Fibroblast of skin of scalp (primary cell): ENCODE measurements at regions not wholly inside any gene's neighbourhood (a gene's known extent, or its start where the extent isn't known, plus 50 kb on each side); places are given as distances from the start of the nearest gene placed in this dataset.
A peak's percentile ranks its signal among the peaks of the same experiment; 100 is the strongest.
"Not testable (repeated sequence)": the region's sequence is repeated elsewhere in the genome, so short reads cannot be mapped to it uniquely, and the experiment has no call there.

Experiments
- DNase-seq: peaks from one replicate; pipeline ENCODE4 v3.0.0-alpha.2; 2013

DNA sequence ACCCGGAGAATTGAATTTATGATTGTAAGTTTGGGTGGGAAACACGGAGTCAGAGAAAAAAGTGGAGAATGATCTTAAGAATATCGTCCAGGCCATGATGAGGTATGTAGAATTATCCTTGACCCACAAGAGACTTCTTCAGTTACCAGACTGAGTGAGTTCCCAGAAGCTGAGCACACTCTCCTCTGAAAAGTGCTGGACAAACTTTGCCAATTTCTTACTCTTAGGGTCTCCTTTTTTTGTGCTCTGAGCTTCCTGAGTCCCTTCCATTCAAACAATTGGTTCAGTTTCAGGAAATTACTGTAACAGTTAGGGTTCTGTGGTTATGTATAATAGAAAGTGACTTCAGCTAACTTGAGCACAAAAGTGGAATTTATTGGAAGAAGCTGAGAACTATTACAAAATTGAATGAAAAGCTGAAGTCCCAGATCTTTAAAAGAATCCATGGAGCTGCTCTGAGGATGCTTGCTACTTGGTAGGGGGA, 50.6 kb upstream of the EHBP1 start:
- DNase-seq: no peak

DNA sequence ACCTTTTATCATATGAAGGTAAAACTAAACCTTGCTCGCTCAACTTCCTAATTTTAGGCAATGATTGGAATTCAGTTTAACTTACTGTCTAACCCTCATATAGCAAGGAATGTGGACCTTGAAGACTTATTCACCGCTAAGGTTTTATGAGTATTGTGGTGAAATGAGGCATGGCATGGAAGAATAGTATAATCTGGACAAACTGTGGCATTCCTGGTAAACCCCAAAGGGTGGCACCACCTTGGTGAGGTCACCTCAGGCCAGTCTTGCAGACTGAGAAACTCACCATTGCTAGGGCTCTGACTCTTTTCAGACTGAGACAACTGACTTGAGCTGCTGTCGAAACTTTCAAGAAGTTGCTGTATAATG, 51.1 kb upstream of the EHBP1 start:
- no peak for DNase-seq

DNA sequence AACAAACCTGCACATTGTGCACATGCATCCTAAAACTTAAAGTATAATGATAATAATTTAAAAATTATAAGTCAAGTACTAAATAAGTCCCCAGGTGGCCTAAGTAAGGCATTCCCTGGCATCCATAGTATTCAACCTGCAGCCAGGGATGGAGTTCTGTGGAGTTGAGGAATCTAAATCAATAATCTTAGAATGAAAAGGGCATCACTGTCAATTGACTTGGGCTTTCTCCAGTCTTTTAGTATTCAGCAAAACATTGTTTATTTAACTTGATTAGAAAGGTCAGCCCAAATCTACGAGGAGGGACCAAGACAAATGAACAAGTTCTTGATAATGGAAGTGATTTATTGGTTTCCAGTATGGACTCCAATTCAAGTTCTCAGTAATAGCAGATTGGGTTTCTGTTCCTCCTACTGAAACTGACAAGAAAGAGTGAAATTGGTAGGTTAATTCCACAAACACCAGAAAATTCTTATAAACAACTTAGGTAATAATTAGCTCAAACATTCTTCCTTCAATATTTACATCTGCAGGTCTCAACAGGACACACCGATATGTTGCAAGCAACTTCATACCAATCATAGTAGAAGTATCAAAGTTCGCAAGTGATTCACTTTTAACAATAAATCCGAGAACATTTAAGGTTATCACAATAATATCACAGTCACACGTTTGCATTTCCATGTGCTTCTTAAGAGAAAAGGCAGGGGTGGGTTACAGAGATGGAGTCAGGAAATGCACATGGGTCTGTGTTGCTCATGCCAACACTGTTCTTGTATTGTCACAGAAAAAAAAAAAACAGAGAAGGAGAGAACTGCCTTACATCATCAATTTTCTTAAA, 51.7 kb upstream of the EHBP1 start:
- no peak for DNase-seq

DNA sequence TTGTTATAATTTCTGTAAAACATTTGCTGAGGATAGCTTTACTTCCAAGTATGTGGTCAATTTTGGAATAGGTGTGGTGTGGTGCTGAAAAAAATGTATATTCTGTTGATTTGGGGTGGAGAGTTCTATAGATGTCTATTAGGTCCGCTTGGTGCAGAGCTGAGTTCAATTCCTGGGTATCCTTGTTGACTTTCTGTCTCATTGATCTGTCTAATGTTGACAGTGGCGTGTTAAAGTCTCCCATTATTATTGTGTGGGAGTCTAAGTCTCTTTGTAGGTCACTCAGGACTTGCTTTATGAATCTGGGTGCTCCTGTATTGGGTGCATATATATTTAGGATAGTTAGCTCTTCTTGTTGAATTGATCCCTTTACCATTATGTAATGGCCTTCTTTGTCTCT, 56.4 kb upstream of the EHBP1 start:
- DNase-seq: not testable (repeated sequence)

DNA sequence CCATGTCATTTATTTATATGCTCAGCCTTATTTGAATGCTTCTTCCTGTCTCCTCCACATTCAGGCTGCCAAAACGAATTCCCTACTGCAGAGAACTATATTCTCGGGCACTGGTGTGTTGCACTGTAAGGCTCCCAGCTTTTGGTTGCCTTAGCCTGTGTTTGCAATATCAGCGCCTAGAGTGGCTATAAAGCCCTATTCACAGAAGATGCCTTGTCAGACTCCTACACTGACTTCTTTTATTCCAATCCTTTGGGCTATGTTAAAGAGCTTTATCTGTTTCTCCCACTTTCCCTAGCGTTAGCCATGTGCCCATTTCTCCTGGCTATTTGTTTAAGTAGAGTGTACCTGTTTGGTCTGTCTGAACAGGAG, 62.4 kb upstream of the EHBP1 start:
- DNase-seq: no peak

DNA sequence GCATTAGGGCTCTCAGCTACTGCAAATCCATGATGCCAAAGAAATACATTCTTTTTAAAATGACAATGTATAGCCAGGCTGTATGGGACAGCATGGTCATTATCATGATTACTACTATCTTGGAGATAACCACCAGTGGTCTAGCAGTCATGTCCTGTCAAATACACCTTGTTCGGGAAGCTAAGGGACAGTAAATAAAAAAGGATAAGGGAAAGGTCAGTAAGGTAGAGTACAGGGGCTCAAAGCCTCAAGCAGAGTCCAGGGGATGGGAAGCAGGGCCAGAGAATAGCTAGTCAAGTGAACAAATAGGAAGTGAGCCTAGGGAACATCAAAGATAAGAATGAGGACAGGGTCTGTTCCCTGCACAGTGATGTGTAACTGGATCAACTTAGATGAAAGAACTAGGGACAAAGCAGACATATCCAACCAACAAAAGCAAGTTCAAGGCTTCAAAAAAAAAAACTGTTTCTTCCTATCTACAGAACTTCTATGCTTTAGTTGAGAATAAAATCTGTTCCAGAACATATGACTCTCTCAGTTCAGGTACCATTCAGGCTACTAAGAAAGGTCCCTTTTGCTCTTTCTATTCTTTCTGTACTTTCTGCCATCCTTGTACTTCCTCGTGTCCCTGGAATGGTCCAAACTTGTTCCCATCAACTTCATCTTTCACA, 62.9 kb upstream of the EHBP1 start:
- no peak for DNase-seq

DNA sequence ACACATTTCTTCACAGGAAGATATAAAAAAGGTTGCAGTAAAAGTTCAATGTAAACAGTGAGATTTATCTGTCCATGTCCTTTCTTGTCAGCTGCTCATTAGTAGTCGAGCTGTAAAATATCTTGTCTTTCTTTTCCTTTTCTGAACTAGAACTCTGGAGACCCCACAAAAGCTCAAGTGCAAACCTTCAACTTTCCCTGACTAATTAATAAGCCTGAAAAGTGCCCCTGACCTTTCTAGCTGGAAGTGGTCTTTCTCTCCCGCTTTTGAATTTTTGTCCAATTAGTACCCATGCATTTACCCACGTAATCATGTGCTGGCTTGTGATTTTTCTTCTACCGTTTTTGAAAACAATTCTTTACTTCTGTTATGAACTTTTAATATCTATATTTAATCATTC, 63.6 kb upstream of the EHBP1 start:
- DNase-seq: no peak

DNA sequence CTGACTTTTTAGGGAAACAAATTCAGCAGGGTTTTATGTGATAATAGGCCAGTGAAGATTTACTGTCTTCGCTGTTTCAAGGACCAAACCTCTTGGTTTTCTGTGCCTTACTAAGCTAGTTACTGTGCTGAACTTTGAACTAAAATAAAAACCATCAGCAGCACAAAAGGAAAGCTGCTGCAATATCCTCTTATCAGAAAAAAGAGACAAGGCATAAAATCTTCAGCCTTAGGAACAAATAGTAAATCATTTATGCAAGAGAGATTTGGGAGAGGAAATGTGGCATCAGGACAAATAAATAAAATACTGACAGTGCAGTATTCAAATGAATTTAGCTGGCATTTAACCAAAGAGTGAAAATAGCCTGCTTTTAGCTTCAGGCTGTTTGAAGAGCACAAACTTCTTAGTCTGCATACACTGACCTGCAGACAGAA, 64.1 kb upstream of the EHBP1 start:
- DNase-seq: no peak

DNA sequence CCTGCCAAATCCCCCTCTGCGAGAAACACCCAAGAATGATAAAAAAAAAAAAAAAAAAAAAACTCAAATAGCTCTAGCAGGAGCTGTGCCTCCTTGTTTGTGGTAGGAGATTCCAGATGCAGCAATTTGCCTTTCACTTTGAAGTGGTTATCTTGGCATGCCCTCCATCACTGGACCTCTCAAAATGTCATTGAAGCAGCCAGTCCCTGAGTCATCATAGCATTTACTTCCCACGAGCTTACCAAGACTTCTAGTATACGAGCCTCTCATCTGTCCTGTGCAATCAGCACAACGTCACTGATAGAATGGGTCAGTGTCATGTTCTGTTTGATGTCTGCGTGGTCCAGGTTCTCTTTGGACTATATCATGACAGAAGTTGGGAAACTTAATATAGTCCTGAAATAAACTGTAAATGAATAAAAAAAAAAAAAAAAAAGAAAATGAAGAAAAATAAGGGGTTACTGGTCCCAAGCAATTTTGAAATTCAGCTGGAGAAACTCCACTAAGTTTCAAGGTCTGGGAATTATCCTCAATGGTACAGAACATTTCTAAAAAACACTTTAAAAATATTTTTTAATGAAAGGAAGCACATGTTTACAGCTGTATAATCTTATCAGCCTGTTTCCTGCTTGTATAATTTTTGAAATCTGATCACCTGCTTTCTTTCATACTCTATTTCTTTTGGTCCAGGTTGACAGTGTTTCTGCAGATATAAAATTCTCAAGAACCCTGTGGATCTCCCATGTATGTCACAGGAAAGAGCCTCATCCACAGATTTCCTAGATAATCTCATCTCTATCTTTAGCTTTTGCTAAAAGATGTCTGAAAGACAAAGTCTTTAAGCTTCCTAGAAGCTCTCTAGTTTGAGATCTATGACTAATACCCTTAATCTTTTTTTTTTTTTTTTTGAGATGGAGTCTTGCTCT, 74.1 kb upstream of the EHBP1 start:
- DNase-seq: no peak

DNA sequence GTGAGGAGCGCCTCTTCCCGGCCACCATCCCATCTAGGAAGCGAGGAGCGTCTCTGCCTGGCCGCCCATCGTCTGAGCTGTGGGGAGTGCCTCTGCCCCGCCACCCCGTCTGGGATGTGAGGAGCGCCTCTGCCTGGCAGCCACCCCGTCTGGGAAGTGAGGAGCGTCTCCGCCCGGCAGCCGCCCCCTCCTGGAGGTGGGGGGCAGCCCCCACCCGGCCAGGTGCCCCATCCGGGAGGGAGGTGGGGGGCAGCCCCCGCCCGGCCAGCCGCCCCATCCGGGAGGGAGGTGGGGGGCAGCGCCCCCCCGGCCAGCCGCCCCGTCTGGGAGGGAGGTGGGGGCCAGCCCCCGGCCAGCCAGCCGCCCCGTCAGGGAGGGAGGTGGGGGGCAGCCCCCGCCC, 75.3 kb upstream of the EHBP1 start:
- DNase-seq: not testable (repeated sequence)

DNA sequence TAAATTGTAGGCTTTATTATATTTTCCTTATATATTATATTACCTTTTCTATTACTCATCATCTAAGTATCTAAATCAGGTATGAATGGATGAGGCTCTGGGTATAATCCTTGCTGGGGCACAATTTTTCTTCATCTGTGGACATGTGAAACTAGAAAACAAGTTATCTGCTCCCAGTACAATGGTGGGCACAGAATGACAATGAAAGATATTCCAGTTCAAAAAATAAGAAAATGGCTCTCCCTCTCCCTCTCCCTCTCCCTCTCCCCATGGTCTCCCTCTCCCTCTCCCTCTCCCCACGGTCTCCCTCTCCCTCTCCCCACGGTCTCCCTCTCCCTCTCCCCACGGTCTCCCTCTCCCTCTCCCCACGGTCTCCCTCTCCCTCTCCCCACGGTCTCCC, 76.2 kb upstream of the EHBP1 start:
- not testable (repeated sequence) for DNase-seq

DNA sequence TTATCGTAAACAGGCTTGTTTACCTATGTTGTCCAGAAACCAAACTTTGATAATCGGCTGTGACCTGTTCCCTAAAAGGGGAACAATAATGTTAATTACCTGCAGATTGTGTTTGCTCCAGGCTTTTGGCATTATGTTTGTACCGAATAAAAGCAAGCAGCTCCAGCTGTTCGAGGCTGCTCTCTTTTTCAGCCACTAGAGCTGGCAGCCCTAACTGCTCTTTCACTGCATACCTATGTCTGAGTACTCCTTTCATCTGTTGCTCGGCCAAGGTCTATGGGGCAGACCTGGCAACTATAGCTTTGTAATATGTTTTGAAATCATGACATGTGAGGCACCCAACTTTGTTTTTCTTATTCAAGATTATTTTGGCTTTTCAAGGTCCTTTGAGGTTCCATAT, 77.8 kb upstream of the EHBP1 start:
- DNase-seq: no peak

DNA sequence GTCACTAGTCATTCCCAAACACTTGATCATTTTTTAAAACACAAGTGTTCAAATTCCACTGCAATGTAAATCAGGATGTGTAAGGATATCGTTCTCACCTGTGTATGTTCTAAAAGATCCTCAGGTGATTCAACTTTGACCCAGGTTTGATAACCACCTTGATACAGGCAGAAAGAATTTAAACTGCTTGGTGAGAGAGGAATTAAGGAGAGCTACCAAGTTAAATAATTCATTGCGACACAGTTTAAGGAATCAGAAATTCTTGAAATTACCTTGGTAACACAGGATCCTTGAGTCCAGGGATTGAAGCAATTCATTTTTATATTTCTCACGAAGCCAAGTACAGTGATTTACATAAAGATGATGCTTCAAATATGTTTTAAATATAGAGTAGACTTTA, 80.7 kb upstream of the EHBP1 start:
- DNase-seq: no peak

DNA sequence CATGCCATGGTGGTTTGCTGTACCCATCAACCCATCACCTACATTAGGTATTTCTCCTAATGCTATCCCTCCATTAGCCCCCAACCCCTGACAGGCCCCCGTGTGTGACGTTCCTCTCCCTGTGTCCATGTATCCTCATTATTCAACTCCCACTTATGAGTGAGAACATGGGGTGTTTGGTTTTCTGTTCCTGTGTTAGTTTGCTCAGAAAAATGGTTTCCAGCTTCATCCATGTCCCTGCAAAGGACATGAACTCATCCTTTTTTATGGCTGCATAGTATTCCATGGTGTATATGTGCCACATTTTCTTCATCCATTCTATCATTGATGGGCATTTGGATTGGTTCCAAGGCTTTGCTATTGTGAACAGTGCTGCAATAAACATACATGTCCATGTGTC, 89.0 kb upstream of the EHBP1 start:
- DNase-seq: not testable (repeated sequence)

DNA sequence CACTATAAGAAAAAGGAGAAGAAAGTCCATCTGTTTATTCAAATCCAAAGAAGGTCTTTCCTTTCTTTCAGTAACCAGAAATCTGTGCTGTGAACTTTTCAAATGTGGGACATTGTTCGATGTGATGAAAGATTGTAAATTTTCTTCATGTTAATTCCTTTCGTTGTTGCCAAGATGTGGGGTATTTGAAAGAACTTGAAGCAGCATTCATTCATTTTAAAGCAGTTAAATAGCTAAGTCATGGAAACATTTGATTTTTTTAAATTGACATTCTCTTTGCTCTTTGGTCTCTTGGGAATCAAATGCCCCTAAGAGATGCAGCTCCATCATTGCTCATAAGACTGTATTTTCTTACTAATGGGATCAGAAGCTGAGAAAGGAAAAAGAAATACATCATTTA, 93.7 kb upstream of the EHBP1 start:
- DNase-seq: peak; percentile 59

DNA sequence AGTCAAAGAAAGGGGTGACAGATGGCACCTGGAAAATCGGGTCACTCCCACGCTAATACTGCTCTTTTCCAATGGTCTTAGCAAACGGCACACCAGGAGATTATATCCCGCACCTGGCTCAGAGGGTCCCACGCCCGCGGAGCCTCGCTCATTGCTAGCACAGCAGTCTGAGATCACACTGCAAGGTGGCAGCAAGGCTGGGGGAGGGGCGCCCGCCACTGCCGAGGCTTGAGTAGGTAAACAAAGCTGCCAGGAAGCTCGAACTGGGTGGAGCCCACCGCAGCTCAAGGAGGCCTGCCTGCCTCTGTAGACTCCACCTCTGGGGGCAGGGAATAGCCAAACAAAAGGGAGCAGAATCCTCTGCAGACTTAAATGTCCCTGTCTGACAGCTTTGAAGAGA, 99.5 kb upstream of the TMEM17 start:
- DNase-seq: not testable (repeated sequence)

DNA sequence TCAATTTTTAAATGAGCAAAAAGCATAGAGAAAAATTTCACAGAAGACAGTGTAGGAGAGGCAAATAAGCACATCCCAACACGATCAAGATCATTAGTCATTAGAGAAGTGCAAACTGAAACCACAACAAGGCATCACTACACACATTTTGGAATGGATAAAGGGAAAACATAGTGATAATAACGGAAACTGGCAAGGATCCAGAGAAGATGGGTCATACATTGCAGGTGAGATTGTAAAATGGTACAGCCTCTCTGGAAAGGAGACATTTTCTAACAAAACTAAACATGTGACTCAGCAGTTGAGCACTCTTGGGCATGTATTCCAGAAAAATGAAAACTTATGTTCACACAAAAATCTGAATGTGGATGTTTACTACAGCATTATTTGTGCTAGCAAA, 98.3 kb upstream of the TMEM17 start:
- no peak for DNase-seq

DNA sequence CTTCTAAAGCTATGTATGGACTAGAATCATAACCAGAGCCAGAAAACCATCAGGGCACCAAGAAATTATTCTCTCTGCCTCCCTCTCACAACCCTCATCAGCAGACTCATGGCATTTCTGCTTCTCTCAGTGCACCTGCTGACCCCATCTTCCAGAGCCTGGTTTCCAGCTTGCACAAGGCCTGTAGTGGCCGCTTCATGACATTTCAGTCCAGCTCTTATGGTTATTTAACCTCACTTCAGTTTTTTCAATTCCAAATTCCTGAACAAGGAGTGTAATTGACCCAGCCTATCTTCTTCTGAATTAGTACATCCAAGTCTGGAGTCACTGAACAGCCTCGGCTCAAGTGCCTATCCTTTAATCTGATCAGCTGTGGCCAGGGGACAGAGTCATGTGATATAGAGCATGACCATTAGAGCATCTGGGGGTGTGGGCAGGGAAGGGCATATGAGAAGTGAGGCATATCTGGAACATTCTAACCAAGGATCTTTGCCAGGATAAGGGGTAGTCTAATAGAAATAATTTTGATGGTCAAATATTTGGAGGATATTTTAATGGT, 97.2 kb upstream of the TMEM17 start:
- no peak for DNase-seq

DNA sequence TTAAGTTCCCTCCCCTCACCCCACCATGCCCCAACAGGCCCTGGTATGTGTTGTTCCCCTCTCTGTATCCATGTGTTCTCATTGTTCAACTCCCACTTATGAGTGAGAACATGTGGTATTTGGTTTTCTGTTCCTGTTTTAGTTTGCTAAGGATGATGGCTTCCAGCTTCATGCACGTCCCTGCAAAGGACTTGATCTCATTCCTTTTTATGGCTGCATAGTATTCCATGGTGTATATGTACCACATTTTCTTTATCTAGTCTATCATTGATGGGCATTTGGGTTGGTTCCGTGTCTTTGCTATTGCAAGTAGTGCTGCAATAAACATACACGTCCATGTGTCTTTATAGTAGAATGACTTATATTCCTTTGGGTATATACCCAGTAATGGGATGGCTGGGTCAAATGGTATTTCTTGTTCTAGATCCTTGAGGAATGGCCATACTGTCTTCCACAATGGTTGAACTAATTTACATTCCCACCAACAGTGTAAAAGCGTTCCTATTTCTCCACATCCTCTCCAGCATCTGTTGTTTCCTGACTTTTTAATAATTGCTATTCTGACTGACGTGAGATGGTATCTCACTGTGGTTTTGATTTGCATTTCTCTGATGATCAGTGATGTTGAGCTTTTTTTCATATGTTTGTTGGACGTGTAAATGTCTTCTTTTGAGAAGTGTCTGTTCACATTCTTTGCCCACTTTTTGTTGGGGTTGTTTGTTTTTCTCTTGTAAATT, 93.8 kb upstream of the TMEM17 start:
- DNase-seq: not testable (repeated sequence)

DNA sequence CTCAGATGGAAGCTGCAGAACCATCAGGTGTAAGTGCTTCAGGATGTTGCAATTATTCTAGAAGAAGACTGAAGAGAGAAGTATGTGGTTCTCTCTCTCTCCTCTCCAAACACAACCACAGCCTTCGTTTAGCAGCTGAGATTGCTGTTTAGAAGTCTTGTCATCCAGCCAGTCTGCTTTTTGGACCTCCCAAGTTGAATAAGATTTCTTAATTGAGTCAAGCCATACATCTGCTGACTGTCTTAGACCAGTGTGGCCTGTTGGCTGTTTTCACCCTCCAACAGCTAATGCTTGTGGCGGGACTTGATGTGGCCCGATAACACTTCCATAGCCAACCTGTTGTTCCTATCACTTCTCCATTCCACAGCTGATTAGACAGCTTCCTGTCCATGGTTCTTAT, 91.3 kb upstream of the TMEM17 start:
- peak; percentile 92 for DNase-seq

DNA sequence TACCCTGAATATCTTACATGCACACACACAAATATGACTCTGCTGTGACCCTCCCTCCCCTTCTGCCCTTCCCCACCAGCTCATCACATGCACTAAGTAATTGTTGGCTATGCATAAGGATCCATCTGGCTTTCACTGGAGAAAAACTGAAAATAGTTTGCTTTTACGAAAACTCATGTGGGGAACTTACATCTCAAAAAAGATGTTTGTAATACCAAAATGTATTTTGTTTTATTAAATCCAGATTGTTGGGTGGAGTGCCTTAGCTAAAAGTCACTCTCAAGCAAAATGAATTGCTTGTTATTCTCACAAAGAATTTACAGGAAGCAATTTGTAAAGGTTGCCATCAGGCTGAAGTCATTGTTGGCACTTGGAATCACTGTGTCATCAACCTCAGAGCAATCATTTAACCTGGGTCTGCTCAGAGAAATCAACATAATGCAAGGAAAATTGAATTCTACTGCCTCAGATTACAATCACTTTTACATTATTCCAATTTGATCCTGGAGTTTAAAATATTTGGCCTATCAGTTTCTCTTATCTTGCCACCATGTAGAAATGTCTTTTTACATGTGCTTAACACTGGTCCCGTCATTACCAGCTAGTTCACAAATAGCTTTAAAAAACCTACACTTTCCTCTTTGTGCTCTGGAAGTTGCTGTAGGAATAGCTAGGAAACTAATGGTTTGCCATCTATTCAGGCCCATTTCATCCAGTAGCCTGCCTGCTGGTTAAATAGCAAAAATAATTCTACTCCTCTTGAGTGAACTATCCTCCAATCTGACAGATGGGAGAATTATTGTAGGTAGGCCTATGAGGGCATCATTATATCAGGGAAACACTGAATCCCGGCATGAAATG, 90.3 kb upstream of the TMEM17 start:
- DNase-seq: peak; percentile 95
